ENCODE measurements at regions not wholly inside any gene's neighbourhood (a gene's known extent, or its start where the extent isn't known, plus 50 kb on each side); places are given as distances from the start of the nearest gene placed in this dataset.

GRCh38 chr6:2551705-2552104 is 199.0 kb downstream of the MYLK4 start:
- in situ Hi-C loops (cut with HindIII; ENCODE audit: low pct_unique_long_range_greater_than_20kb, low sequenced_read_pairs) (no loop called here), intact Hi-C loops (cut with micrococcal nuclease; ENCODE audit: unreplicated experiment) (no loop called here)
- BruUV-seq (replicated peaks), result no TSS peak
- DNase-seq (ENCODE audit: low read depth, low spot score), result no peak
- H3K9me3 ChIP-seq (ENCODE audit: control insufficient read depth, insufficient read depth, low read depth, low read length), result no peaks in the 10 kb centered on the region
- ChIA-PET POLR2A (no interaction called here), CTCF (no interaction called here)
- H3K27ac ChIP-seq (ENCODE audit: low read length), result no peak overlapping the region
- no peak for ATAC-seq
- H3K4me3 ChIP-seq (ENCODE audit: low read depth in 2 of 2, low read length in 2 of 2), result no peak overlapping the region
- no peak for TF ChIP-seq SIN3A (IDR thresholded peaks at IDR 0.05; ENCODE audit: borderline replicate concordance, insufficient read depth, low read depth, low read length)
- H3K27me3 ChIP-seq (ENCODE audit: control insufficient read depth, insufficient read depth, low read length), result no peaks in the 10 kb centered on the region
- no peaks in the 10 kb centered on the region for H3K4me1 ChIP-seq (ENCODE audit: control insufficient read depth, insufficient read depth, low read length)
- no peaks in the 10 kb centered on the region for H3K36me3 ChIP-seq (ENCODE audit: control insufficient read depth, insufficient read depth, low read length)

- no peaks in the 10 kb centered on the region for H3K27me3 ChIP-seq (ENCODE audit: control insufficient read depth, insufficient read depth, low read length)
- no peak overlapping the region for H3K4me3 ChIP-seq (ENCODE audit: low read depth in 2 of 2, low read length in 2 of 2)
- CTCF ChIA-PET, result no interaction called here
- in situ Hi-C loops (cut with HindIII; ENCODE audit: low pct_unique_long_range_greater_than_20kb, low sequenced_read_pairs), result no loop called here
- no peaks in the 10 kb centered on the region for H3K36me3 ChIP-seq (ENCODE audit: control insufficient read depth, insufficient read depth, low read length)
- BruUV-seq (replicated peaks), result no TSS peak
- no peak for ATAC-seq
- POLR2A ChIA-PET, result no interaction called here
- no peak overlapping the region for H3K27ac ChIP-seq (ENCODE audit: low read length)
- no peaks in the 10 kb centered on the region for H3K9me3 ChIP-seq (ENCODE audit: control insufficient read depth, insufficient read depth, low read depth, low read length)
- no peaks in the 10 kb centered on the region for H3K4me1 ChIP-seq (ENCODE audit: control insufficient read depth, insufficient read depth, low read length)
- DNase-seq (ENCODE audit: low read depth, low spot score), result no peak
- TF ChIP-seq POLR2AphosphoS5 (IDR thresholded peaks at IDR 0.05; ENCODE audit: low read depth, low read length) (no peak), REST (IDR thresholded peaks at IDR 0.05; ENCODE audit: insufficient read depth in 1 of 2, low read depth in 2 of 2, low read length in 1 of 2) (no peak), SIN3A (IDR thresholded peaks at IDR 0.05; ENCODE audit: borderline replicate concordance, insufficient read depth, low read depth, low read length) (no peak), CTCF (IDR thresholded peaks at IDR 0.05) (no peak), TCF7L2 (IDR thresholded peaks at IDR 0.05; ENCODE audit: low read depth, low read length) (no peak)
- intact Hi-C loops (cut with micrococcal nuclease; ENCODE audit: unreplicated experiment), result no loop called here
Measured at GRCh38 chr6:2550247-2550646, 200.5 kb downstream of the MYLK4 start.

- ChIA-PET POLR2A (no interaction called here), CTCF (no interaction called here)
- DNase-seq (ENCODE audit: low read depth, low spot score) (no peak), ATAC-seq (no peak)
- intact Hi-C loops (cut with micrococcal nuclease; ENCODE audit: unreplicated experiment) (no loop called here), in situ Hi-C loops (cut with HindIII; ENCODE audit: low pct_unique_long_range_greater_than_20kb, low sequenced_read_pairs) (no loop called here)
- no TSS peak for BruUV-seq (replicated peaks)
- H3K9me3 ChIP-seq (ENCODE audit: control insufficient read depth, insufficient read depth, low read depth, low read length), result no peaks in the 10 kb centered on the region
- H3K4me1 ChIP-seq (ENCODE audit: control insufficient read depth, insufficient read depth, low read length), result no peaks in the 10 kb centered on the region
- no peak overlapping the region for H3K27ac ChIP-seq (ENCODE audit: low read length)
- TF ChIP-seq SIN3A (IDR thresholded peaks at IDR 0.05; ENCODE audit: borderline replicate concordance, insufficient read depth, low read depth, low read length) (no peak), POLR2AphosphoS5 (IDR thresholded peaks at IDR 0.05; ENCODE audit: low read depth, low read length) (no peak), REST (IDR thresholded peaks at IDR 0.05; ENCODE audit: insufficient read depth in 1 of 2, low read depth in 2 of 2, low read length in 1 of 2) (no peak), TCF7L2 (IDR thresholded peaks at IDR 0.05; ENCODE audit: low read depth, low read length) (no peak), CTCF (IDR thresholded peaks at IDR 0.05) (no peak)
- H3K4me3 ChIP-seq (ENCODE audit: low read depth in 2 of 2, low read length in 2 of 2), result no peak overlapping the region
- no peaks in the 10 kb centered on the region for H3K36me3 ChIP-seq (ENCODE audit: control insufficient read depth, insufficient read depth, low read length)
- no peaks in the 10 kb centered on the region for H3K27me3 ChIP-seq (ENCODE audit: control insufficient read depth, insufficient read depth, low read length)
Measured at GRCh38 chr6:2549834-2550233, 200.9 kb downstream of the MYLK4 start.

Data from Panc1 (cell line).